ENCODE measurements at regions not wholly inside any gene's neighbourhood (a gene's known extent, or its start where the extent isn't known, plus 50 kb on each side); places are given as distances from the start of the nearest gene placed in this dataset.
"Not testable (repeated sequence)": the region's sequence is repeated elsewhere in the genome, so short reads cannot be mapped to it uniquely, and the experiment has no call there.

- no peak for DNase-seq
Measured at GRCh38 chr16:87141402-87141801, 175.8 kb downstream of the C16orf95 start.

GRCh38 chr16:87143661-87144121 is 173.5 kb downstream of the C16orf95 start:
- DNase-seq, result no peak

GRCh38 chr16:87144232-87144631 is 173.0 kb downstream of the C16orf95 start:
- DNase-seq, result no peak

GRCh38 chr16:87145181-87146176 is 171.7 kb downstream of the C16orf95 start:
- no peak for DNase-seq

GRCh38 chr16:87146676-87147075 is 170.5 kb downstream of the C16orf95 start:
- no peak for DNase-seq

- DNase-seq, result no peak
Measured at GRCh38 chr16:87149051-87149450, 168.1 kb downstream of the C16orf95 start.

GRCh38 chr16:87150262-87150661 is 166.9 kb downstream of the C16orf95 start:
- DNase-seq, result no peak

DNA sequence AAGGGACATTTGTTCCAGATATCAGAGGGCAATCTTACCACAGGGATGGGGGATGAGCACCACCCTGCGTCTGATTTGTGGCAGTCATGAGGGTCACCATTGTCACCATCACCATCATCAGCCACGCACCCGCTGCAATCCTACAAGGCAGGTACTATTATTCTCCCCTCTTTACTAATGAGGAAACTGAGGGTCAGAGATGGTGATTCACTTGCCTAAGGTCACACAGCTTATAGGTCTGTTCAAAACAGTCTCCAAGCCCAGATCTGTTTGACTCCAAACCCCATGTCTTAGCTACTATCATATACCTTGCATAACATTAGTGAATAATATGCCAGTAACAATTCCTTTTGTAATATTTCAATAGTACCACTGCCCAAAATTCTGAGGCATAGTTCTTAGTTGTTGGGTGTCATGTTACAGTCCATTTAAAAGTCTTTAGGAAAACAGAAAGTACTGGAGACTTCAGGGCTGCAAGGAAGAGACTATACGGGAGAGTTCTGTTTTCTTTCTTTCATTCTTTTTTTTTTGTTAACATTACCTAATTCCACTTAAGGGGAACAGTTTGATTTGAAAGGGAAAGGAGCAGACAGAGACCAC is 166.4 kb downstream of the C16orf95 start:
- no peak for DNase-seq

DNA sequence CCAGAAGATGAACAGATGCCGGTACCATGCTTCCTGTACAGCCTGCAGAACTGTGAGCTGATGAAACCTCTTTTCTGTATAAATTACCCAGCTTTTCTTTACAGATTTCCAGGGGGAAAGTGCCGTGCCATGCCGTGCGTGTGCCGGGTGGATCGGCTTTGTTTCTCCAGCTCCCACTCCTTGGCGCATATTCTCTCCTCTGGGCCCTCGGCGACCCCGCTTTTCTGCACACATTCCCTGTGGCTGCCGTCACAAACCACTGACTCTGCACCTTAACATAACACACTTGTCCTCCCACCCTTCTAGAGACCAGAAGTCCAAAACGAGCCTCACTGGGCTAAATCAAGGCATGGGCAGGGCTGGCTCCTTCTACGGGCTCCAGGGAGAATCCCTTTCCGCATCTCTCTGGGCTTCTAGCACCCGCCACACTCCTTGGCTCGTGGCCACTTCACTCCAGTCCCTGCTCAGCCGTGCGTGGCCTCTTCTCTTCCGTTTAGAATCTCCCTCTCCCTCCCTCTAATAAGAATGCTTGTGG is 164.9 kb downstream of the C16orf95 start:
- no peak for DNase-seq

DNA sequence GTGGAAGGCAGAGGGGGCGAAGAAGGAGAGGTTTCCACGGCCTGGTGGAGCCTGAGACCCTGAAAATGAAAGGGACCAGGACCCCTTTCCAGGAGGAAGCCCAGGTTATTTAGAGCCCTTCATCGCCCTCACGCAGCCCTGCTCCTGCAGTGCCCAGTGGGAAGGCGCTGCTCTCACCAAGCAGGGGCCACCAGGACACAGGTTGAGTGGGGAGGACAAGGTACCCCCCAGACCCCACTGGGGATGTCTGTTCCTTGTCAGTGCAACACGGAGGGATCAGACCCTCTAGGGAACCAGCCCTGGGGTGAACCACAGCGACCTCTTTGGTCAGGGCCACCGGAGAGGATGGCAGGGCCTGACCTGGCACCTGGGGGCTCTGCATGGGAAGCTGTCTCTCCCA is 163.9 kb downstream of the C16orf95 start:
- no peak for DNase-seq

DNA sequence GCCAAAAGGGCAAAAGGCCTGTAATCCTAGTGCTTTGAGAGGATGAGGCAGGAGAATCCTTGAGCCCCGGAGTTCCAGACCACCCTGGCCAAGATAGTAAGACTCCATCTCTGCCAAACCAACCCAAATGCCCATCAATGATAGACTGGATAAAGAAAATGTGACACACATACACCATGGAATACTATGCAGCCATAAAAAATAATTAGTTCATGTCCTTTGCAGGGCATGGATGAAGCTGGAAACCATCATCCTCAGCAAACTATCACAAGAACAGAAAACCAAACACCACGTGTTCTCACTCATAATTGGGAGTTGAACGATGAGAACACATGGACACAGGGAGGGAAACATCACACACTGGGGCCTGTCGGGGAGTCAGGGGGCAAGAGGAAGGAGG is 161.9 kb downstream of the C16orf95 start:
- not testable (repeated sequence) for DNase-seq

DNA sequence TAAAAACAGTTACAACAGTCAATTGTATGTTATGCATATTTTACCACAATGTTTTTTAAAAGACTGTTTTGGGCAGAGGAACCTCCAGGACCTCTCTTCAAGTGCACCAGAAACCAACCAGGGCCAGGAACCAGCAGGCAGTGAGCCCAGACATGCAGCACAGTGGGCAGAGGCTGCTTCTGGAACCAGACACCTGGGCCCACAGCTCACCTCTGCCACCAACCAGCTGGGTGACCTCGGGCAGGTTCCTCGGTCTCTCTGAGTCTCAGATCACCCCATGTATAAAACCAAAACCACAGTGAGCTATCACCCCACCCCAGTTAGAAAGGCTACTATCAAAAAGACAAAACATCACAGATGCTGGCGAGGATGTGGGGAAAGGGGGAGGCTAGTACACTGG is 161.0 kb downstream of the C16orf95 start:
- DNase-seq, result no peak

- peak; percentile 59 for DNase-seq
Measured at GRCh38 chr16:87160234-87160636, 157.0 kb downstream of the C16orf95 start.

DNA sequence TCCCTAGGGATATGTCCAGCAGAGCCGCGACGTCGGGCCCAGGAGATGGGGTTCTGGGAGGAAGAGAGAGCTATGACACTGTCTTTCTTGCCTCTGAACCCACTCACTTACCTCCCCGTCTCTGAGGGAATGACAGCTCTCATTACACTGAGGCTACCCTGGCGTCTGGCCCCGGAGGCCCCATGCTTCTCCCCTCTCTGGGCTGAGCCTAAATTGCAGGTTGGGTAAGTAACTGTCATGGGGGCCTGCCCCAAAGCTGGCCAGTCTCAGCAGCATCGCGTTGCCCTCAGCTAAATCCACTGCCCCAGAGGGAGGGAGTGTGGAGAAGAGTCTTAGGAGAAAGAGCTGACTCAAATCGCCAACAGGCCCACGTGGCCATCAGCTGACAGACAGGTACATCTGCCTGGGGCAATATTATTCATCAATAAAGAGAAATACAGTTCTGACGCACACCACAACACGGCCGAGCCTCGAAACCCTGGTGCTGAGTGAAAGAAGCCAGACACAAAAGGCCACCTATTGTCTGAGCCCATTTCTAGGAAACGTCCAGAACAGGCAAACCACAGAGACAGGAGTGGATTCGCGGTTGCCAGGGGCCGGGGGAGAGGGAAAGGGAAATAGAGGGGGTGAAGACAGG is 156.4 kb downstream of the C16orf95 start:
- no peak for DNase-seq

DNA sequence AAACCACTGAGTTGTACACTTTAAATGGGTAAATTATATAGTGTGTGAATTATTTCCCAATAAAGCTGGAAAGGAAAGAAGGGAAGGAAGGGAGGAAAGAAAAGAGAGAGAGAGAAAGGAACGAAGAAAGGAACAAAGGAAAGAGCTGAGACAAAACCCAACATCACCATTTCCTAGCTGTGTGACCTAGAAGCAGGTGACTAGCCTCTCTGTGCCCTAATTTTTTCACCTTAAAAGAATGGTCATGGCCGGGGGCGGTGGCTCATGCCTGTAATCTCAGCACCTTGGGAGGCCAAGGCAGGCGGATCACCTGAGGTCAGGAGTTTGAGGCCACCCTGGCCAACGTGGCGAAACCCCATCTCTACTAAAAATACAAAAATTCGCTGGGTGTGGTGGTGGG is 155.8 kb downstream of the C16orf95 start:
- not testable (repeated sequence) for DNase-seq

GRCh38 chr16:87161822-87162676 is 155.1 kb downstream of the C16orf95 start:
- DNase-seq, result no peak

DNA sequence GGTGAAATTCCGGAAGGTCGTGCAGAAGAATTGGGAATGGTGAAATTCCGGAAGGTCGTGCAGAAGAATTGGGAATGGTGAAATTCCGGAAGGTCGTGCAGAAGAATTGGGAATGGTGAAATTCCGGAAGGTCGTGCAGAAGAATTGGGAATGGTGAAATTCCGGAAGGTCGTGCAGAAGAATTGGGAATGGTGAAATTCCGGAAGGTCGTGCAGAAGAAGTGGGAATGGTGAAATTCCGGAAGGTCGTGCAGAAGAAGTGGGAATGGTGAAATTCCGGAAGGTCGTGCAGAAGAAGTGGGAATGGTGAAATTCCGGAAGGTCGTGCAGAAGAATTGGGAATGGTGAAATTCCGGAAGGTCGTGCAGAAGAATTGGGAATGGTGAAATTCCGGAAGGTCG is 154.4 kb downstream of the C16orf95 start:
- DNase-seq, result not testable (repeated sequence)

DNA sequence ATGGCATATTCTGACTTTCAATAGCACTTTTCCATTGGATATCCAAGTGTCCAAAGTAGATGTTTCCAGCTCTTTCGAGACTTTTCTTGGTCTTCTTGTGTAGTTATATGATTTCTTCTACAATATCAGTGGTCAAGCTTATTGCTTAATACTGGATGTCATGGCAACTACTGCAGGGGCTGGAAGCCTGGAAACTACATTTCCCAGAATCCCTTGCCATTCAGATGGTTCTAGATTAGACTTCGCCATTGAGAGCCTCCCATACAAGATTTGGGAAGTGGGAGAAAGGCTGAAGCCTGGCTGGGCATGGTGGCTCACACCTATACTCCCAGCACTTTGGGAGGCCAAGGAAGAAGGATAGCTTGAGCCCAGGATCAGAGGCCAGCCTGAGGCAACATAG is 153.6 kb downstream of the C16orf95 start:
- DNase-seq, result no peak

DNA sequence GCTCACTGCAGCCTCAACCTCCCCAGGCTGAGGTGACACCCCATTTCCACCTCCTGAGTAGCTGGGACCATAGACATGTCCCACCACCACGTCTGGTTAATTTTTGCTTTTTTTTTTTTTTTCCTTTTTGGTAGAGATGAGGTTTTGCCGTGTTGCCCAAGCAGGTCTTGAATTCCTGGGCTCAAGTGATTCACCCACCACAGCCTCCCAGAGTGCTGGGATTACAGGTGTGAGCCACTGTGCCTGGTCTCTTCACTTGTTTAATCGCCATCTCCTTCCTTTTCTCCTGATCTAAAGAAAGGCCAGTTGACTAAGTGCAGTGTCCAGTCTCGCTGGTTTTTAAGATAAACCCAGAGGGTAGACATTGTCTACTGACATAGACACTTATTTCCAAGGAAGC is 152.0 kb downstream of the C16orf95 start:
- DNase-seq, result no peak

DNA sequence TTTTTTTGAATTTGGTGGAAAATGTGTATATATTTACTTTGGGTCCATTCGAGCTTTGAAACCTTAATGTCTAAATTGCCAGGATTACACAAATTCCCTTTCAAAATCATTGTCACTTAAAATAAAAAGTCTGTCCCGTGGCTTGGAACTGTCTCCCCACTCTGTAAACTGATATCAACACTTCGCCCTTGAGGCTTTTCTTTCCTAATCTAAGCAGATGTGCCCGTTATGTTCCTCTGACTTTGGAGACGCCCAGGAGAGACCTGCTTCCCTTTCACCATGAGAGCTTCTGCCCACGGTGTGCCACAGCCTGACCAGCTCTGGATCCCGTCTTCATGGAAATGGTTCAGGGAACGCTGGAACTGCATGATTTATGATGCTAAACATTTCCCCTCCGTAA is 151.3 kb downstream of the C16orf95 start:
- DNase-seq, result no peak

GRCh38 chr16:87166321-87166720 is 150.9 kb downstream of the C16orf95 start:
- DNase-seq, result no peak

DNA sequence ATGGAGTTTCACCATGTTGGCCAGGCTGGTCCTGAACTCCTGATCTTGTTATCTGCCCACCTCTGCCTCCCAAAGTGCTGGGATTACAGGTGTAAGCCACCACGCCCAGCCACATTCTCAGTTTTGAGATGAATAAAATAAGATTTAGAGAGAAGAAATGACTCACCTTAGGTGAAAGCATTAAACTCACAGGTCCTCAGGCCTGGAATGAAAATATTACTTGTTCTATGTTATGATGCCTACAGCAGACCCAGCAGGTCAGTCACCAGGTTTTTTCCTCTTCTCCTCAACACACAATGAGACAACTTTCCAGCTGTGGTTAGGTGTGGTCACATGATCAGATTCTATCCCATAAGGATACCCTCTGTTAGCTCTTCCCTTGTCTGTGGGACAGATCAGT is 150.3 kb downstream of the C16orf95 start:
- DNase-seq, result no peak
